ENCODE measurements at regions not wholly inside any gene's neighbourhood (a gene's known extent, or its start where the extent isn't known, plus 50 kb on each side); places are given as distances from the start of the nearest gene placed in this dataset.

DNA sequence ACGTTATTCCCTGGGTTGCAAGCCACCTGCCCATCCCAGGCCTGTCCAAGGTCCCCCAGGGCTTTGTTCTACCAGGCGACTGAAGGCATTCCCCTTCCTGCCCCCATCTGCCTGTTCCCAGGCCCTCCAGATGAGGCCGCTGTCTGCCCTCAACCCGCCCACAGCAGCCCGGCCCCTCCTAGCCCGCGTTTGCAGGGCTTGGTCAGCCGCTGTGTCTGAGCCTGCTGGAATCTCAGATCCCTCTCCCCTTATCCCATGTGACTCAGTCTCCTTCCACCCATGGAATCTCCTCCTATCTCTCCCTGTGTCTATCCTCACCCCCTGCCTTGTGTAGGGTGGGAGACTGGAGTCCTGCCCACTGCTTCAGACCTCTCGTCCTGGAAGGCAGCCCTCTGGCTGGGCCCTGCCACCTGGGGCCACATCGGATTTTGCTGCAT, 186.0 kb upstream of the TNRC6C start:
- DNase-seq, result peak; percentile 37

DNA sequence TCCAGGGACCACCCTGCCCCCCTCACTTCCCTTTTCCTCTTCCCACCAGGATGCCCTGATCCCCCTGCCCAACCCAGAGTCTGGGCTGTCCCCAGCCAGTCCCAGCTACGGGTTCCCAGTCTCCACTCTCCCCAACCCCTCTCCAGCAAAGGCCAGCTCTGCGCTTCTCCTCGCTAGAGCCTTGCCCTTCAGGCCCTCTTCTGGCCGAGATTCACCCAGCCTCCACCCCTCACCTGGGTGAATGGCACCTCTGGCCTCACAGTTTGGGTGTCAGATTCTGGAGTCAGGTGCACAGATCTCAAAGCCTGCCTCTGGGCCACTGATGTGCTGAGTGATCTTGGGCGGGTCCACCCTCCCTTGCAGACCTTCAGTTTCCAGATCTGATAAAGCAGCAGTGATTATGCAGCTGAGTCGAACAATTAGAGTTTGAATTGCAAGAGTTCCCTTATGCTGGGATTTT, 185.6 kb upstream of the TNRC6C start:
- no peak for DNase-seq

DNA sequence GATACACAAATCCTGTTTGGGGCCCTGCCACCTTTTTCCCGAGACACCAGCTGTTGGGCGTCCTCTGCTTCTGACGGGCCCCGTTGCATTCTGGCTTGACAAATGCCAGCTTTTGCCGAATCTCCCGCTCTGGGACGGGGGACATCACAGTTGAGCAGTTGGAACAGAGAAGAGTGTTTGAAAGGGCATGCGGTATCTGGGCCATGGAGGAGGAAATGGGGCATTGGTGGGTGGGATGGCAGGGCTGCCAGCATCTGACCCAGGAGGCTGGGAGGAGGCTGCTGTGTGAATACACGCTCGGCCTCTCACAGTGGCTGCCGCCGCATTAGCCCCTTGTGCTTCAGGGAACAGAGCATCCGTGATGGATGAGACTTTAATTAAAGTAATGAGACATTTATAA, 184.3 kb upstream of the TNRC6C start:
- DNase-seq, result peak; percentile 37

DNA sequence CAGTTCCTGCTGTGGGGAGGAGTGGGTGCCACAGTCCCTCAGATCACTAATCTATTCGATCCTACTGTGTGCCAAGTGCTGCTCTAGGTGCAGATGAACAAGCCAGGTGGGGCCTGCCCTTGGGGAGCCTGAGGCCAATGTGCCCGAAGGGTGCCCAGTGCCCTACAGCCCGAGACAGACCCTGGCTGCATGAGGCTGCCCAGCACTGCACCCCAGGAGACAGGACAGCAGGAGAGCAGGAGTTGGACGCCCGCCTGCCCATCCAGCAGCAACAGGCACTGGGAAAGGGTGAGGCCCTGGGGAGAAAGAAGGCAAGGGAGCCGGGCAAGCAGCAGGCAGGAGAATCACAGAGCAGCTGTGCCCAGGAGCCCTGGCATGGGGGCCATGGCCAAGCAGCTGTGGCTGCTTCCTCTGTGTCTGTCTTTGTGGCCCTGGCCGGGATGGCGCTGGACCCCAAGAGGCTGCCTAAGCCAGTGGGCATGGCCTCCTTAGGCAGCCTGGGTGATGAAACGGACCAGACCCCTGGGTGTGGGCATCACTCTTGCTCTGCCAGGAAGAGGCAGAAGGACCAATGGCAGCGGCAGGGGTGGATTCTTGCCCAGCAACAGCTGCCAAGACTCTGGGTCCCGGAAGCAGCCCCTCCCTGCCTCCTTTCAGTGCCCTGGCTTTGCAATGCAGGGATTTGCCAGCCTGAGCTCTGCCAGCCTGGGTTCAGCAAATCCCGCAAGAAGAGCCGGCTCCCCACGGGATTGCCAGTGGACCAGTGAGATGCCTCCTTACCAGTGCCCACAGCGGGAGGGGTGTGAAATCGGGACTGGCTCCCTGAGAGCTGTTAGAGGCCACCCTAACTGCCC, 179.6 kb upstream of the TNRC6C start:
- DNase-seq, result peak; percentile 94

DNA sequence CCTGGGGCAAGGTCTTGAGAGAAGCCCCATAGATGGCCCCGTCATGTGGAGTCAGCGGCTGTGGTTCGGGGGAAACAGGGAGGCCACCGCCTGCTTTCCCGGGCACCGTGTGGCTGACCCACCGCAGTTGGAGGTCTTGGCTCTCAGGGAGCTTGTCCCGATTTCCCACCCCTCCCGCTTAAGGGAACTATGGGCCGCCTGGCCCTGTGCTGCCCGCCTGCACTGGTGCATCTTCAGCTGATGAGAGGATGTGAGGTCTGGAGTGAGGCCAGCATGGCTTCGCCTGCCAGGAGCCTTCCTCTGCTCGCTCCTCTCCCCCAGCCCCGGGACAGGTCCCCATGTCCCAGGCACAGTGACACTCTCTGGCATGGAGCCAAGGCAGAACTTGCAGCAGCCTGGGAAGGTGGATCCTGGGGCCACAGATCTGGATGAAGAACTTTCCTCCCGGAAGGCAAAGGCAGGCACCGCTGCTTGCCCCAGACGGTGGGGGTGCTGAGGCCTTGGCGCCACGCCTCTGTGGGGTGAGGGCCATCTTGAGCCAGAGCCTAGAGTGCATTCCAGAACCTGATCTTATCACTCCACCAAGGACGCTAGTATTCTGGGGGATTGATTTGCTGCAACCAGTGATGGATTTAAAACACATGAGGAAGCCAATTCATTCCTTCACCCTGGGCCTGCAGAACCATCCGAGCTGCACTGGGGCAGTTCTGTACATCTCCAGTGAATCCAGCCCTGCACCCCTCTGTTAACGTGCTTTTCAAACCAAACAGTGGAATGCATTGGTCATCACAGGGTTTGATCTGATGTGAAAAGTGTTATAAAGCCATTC, 178.6 kb upstream of the TNRC6C start:
- DNase-seq, result peak; percentile 70

DNA sequence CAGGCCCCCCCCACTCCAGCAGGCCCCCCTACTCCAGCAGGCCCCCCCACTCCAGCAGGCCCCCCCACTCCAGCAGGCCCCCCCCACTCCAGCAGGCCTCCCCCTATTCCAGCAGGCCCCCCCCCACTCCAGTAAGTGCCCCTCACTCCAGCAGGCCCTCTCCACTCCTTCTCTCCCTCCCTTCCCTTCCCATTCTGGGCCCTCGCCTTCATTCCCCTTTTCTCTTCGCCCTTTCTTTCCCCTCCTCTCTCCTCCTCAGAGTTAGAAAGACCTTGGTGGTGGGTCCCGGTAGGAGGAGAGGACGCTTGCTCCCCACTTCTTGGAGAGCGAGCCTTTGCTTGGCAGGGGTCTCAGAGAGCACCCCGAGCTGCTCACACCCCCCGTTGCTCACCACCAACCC, 177.0 kb upstream of the TNRC6C start:
- no peak for DNase-seq

DNA sequence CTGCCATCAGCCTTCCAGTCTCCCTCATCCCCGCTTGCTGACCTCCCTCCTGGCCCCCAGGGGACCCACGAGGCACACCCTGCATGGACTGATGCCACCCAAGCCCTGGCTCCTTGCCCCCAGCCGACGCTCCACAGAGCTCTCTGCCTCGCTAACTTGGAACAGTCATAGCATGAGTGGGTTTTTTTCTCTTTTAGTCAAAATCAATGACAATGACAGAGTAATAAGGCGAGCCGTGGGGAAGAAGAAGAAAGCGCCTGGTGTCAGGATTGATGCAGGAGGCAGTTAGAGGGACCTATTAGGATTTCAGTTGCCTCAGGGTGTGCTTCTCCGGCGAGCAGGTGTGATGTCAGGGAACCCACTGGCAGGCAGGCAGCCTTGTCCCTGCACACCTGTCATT, 176.3 kb upstream of the TNRC6C start:
- DNase-seq, result no peak

DNA sequence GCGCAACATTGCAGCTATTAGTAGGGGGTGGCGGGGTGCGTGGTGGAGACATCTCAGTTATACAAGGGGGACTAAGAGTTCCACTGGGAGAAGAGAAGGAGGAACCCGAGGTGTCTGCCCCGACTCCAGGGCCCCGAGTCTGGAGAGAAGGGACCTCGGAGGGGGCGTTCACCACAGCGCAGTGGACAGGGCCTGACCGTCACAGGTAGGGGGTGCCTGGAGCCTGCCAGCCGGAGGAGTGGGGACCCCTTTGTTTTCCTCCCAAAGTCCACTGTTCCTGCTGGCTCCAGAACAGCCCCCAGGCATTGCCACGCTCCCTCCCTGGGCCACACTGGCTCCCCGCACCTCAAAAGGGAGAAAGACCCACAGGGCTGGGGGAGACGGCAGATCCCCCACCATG, 175.9 kb upstream of the TNRC6C start:
- DNase-seq, result no peak

DNA sequence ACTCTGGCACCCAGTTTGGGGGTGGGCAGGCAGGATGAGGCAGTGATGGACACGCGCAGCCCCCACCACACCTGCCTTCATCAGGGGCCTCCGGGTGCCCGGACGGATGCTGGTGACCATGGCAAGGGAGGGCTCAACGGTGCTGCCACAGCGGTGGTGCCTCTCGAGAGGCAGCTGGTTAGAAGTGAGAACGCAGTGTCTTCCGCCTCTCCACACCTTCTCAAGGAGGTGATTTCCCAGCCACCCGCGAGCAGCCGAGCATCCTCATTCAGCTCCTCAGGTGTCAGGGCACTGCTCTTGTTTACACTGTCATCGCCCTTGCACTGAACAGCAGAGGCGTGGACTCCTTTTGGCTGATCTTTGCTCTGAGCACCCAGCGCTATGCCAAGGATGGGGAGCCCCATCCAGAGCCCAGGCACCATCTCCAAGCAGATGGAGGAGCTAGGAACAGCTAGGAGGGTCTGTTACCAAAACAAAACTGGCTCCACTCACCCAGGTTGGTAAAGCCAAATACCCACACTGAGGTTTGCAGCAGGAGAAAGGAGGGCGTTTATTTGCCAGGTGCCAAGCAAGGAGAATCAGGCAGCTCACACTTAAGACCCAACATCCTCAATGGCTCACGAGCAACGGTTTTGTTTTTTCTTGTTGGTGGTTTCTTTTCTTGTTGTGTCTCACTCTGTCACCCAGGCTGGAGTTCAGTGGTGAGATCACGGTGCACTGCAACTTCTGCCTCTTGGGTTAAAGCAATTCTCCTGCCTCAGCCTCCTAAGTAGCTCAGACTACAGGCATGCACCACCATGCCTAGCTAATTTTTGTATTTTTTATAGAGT, 174.3 kb upstream of the TNRC6C start:
- no peak for DNase-seq

DNA sequence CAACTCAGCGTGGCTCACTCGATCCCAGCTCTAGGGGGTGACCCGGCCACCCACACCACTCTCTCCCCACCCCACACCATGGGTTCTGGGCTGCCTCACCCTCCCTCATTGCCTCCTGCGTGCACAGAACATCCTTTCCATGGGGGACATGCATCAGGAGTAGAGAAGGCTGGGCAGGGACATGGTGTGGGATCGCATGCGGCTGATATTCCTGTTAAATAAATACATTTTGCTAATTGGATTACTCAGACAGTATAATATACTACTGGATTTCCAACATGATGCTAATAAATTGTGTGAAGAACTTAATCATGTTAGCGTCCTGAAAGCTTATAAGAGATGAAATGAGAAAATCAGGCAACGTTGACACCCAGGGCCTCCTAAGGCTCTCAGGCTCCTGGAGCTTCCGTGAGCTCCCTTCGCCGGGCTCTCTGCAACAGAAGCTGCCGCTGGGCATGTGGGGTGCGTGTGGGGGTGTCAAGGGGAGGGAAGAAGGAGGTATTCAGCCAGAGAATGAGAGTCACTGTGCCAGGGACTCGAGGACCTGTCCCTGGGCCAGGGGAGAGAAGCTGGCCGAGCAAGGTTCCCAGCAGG, 173.1 kb upstream of the TNRC6C start:
- no peak for DNase-seq

DNA sequence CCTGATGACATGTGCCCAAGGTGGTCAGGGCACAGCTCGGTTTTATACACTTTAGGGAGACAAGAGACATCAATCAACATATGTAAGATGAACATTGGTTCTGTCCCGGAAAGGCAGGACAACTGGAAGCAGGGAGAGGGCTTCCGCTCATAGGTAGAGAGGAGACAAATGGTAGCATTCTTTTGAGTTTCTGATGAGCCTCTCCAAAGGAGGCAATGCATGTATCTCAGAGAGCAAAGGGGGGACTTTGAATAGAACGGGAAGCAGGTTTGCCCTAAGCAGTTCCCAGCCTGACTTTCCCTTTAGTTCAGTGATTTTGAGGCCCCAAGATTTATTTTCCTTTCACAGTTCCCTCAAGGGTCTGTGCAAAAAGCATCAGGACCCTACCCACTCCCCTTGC, 172.4 kb upstream of the TNRC6C start:
- DNase-seq, result no peak

DNA sequence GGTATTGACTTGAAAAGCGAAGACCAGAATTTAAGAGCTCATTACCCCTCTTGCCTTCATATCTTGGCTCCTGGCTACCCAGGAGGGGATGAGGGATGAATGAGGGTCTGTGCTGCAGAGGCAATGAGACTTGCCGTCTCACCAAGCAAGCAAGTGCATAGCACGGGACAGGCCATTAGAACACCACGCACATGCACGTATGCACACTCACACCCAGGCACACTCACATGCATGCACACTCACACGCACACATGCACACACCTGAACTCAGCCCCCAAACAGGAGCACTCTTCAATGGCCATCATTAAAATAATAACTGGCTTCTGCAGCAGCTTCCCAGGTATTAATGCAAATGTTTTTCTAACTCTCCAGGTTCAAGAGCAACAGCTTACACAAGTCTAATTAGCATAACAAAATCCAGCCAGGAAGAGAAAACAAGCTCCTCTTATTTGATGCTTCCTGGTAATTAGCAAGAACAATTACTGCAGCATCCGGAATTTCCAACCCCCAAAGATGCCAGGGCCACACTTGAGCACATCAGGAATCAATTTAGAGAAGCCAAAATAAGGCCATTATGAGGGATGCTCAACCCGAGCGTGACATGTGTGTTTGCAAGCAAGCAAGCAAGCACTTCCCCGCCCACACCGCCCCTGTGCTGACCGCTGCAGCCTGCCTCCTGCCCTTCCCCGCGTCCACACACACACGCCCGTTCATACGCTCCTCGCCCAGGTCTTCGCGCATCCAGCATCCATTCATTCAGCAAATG, 171.6 kb upstream of the TNRC6C start:
- no peak for DNase-seq

DNA sequence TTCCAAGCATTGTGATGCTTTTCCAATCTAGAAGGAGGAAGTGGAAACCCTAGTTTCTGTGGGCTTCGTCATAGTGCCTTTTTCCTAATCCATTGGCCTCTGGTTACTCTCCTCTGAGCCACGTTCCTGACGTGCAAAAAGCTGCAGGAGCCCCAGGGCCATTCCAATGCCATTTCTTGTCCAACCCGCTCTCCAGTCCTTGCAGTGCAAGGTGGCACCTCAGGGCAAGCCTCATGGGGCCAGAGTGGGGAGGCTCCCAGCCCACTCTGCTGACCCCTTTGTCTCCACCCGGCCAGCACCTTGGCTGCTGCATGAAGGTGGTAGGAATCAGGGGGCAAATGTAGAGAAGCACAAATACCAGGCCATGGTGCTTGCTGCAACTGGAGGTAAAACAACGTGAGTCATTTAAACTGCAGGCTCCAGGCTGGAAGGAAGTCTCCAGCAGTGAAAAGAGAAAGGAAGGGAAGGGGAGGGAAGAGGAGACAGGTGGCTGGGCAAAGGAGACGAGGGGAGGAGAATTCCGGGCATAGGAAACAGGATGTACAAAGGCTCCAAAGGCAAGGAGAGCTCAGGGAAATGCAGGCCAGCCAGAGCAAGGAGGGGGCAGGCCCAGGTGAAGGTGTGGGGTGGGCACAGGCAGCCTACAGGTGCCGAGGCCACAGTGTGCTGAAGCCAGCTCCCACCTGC, 168.2 kb upstream of the TNRC6C start:
- DNase-seq, result no peak

DNA sequence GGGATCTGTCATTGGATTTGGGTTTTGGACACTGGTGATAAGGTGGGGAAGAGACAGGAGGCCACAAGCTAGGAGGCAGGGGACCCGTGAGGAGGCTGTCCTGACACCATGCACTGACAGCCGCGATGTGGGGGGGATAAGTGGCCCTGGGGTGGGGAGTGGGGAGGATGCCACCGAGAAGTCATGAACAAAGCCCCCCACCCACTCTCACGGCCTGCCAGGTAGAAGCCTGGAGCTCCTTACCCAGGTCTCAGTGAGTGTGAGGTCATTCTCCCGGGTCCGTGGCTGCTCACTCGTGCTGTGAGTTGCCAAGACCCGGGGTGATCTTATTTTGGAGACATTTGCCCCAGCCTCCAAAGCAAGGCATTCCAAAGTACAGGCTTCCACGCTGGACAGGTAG, 165.9 kb upstream of the TNRC6C start:
- no peak for DNase-seq

DNA sequence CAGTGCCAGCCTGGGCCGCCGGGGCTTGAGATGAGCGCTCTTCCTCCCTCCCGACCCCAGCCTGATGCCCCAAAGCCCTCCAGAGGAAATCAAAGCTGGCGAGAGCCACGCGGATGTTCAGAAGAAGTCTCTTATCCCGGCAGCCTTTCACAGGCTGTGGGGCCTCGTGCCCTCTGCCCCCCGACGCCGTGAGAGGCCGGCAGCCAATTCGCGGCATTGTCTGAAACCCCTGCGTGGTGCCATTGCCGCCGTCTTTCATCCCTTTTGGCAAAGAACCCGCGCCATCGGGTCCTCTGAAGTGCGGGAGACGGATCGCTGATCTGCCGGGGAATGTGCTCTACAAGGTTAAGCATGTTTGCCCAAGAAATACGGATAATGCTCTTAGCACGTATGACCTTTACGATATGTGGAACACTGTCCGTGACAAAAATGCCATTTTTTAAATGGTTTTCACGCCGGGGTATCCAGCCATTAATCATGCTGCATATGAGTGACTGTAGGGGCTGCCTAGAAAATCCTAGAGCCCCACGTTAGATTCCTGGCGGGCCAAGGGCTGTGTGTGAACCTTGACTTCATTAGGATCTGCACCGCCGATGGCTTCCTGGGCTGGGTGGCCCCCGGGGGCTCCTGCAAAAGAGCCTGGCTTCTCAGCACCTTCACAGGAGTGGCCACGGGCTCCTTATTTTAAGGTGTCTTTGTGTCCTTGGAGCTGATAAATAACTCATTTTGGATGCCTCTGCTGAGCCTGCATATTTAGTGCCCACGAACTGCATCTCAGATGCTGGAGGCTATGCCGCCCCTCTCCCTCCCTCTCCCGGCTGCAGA, 165.1 kb upstream of the TNRC6C start:
- DNase-seq, result no peak

DNA sequence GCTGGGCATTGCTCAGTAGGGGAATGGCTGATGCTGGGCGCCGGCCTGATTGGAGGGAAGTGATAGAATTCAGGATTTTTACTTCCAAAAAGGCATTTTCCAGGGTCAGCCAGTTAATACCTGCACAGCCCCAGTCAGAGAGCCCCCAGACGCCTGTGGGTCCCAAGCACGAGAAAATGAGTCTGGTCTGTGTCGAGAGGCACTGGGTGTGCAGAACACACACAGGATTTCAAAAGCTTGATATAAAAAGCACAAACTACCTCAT, 164.6 kb upstream of the TNRC6C start:
- DNase-seq, result no peak

DNA sequence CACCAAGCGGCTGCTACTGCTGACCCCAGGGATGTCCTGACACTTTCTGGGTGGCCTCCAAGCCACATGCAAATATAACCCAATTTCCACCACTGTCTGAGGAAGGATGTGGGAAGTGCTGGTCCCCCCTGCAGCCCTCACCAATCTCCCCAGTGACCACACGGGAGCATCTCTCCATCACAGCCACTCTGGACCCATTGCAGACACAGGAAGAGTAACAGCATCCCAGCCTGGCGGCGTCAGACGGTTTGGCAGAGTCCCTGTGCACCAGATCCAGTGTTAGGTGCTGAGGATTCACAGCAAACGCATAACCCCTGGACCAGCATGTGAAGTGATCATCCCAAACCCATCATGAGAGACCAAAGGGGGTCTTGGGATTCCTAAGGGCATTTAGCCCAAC, 163.7 kb upstream of the TNRC6C start:
- no peak for DNase-seq

DNA sequence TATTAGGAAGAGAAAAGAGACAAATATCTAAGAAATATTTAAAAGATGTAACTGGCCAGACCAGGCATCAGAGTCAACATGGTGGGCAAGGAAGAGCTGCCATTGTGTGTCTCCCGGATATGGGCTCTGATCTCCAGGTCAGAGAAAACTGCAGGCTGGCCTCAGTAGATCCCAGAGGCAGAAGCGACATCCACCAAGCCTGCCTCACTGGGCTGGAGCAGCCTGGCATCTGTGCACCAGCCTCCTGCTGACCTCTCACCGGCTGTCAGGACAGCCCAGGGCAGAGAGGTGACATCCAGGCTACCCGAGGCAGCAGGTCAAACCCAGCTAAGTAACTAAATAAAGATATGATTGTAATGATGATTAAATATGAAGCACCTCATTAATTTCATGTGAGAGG, 162.8 kb upstream of the TNRC6C start:
- no peak for DNase-seq

DNA sequence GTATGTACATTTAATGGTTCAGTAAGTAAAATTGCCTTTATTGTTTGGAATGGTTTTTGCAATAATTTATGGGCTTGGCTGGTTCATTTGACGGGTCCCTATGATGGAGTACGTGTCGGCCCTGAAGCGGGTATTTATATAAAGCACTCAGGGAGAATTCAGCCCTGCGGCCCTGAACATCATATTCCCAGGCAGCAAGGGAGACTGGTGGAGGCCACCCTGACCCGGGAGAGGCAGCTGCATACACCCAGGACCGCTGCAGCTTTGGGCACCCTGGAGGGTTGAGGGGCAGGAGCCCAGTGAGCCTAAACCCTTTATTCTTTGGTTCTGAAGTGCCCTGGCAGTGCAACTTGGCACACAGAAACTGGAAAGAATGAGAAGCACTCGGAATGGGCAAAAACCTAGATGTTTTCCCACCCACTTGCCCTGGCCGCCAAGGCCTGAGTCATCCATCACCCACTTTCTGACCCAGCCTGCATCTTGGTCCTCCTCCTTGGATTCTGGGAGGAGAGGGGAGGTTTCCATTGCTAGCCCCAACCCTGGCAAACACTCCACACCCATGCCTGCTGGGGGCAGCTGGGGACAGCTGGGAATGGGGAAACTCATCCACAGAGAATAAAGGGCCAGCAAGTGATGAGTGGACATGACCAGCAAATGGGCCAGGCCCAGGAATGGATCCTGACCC, 162.2 kb upstream of the TNRC6C start:
- DNase-seq, result no peak

DNA sequence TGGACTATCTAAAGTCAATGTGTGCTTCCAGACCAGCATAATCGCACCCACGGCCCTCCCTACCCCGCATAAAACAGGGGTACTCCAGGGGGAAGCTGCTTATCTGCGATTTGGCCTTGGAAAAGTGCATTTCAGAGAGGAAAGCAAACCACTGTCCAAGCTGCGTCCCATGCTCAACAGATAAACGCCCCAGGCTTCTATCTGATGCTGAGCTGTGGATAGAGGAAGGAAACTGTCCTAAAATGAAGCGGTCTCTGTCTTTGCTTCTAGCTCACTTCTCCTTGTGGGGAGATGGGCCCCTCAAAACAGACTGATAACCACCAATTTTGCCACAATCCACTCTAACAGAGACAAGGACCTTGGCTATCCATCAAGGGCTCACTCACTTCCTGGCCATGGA, 160.5 kb upstream of the TNRC6C start:
- no peak for DNase-seq
